Suppressor macrophage treated with lipopolysaccharide for 4 hours (primary cell): ENCODE measurements at regions not wholly inside any gene's neighbourhood (a gene's known extent, or its start where the extent isn't known, plus 50 kb on each side); places are given as distances from the start of the nearest gene placed in this dataset.

ENCODE experiments used
- DNase-seq: peaks from one replicate; pipeline ENCODE4 v3.0.0-alpha.2; 2020

DNA sequence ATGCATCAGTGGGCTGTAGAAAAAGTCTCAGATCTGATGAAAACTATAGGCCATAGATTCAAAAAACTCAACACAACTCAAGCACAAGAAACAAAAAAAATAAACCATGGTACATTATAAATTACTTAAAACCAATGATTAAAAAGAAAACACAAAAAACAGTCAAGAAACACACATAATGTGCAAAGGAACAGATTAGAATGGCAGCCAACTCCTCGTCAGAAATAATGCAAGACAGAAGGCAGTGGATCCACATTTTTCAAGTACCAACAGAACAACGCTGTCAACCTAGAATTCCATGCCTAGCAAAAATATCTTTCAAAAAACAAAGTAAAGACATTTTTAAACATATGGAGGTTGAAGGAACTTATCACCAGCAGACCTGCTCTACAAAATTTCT is 69.7 kb downstream of the PSMB1 start:
- no peak for DNase-seq

GRCh38 chr6:170480050-170480692 is 72.9 kb downstream of the PSMB1 start:
- no peak for DNase-seq

DNA sequence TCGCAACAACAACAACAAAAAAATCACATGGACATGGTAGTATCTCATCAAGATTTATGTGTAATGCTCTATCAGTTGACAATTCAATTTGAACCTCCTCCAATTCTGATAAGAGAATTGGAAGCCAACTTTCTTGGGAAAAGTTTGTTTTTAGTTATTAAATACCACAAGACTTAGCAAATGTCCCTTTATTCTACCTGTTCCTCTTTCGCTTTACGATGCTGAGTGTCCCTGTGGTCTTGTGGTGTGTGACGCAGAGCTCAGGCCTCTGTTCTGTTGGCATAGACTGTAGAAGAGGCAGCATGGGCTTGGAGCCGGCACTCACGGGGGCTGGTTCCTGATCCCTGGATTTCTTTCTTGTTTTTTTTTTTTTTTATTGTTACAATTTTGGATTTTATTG is 76.7 kb downstream of the PSMB1 start:
- DNase-seq, result peak; percentile 79

- DNase-seq, result no peak
Observed at GRCh38 chr6:170475118-170475517, 78.0 kb downstream of the PSMB1 start.

DNA sequence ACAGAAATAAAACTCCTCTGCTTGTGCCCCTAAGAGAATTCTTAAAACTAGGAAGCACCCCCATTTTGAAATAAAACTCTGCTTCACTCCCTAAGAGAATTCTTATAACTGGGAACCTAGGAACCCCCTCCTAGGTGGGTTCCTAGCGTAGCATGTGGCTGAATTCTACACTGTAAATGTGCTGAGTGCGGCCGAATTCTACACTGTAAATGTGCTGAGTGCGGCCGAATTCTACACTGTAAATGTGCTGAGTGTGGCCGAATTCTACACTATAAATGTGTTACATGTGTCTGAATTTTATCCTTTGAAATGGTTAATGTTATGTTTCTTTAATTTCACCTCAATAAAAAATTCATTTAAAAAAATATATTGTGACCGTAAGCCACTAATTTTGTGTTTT is 79.3 kb downstream of the PSMB1 start:
- DNase-seq, result no peak

- no peak for DNase-seq
Observed at GRCh38 chr6:170473301-170473717, 79.8 kb downstream of the PSMB1 start.

- DNase-seq, result no peak
Observed at GRCh38 chr6:170471491-170471890, 81.6 kb downstream of the PSMB1 start.

DNA sequence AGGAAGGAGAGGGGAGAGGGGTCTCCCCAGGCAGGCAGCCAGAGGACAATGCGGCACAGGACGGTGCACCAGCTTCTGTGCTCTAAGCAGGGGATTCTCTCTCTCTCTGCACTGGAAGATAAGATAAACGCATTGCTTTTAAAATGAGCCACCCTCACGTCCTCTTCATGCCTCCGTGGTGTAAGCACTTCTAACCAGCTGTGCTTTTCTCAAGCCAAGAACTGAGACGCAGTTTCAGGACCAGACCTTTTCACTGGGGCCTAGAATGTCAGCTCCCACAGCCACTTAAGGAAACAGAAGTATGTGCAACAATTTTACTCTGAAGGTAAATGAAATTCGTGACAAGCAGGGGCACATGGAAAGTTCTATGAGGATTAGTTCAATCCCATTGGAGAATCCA is 82.4 kb downstream of the PSMB1 start:
- DNase-seq, result no peak

- no peak for DNase-seq
Observed at GRCh38 chr6:170464524-170464979, 88.6 kb downstream of the PSMB1 start.

DNA sequence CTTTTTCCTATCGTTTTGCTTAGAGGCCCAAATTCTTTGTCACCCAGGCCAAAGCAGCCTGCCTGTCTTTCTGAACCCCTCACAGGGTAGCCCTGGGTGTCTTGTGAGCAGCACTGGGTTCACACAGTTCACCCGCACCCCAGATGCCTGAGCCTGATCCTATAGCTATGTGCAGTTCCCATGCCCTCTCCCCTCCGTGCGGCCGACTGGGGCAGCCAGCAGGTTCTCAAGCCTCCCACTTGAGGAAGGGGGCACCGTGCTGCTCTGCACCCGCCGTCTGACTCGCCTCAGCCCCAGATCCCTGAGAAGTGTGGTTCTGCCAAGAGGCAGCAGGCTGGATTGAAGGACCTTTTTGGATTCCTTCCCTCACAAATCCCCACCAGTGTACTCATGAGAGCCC is 89.0 kb downstream of the PSMB1 start:
- no peak for DNase-seq

DNA sequence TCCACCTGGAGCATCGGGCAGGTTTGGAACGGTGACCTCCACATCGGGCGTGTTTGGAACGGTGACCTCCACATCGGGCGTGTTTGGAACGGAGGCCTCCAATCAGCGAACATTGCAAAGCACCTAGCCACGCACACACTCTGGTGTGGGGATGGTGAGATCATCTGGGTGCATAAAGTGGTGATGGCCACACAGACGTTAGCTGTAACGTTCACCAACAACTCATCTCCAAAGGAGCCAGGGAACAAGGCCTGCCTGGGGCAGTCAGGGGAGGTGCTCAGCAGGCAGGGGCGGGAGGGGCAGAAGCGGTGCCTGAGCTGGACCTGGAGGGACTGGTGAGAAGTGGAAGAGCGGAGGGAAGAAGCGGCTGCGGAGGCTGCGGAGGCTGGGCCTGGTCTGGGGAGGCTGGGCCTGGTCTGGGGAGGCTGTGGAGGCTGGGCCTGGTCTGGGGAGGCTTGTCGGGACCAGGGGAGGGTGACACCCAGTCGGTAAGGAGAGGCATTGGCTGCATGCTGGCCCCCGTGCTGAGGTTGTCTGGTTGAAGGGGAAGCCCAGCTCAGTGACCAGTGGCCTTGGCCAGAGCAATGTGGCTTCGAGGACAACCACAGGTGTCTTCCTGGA is 89.9 kb downstream of the PSMB1 start:
- DNase-seq, result no peak

DNA sequence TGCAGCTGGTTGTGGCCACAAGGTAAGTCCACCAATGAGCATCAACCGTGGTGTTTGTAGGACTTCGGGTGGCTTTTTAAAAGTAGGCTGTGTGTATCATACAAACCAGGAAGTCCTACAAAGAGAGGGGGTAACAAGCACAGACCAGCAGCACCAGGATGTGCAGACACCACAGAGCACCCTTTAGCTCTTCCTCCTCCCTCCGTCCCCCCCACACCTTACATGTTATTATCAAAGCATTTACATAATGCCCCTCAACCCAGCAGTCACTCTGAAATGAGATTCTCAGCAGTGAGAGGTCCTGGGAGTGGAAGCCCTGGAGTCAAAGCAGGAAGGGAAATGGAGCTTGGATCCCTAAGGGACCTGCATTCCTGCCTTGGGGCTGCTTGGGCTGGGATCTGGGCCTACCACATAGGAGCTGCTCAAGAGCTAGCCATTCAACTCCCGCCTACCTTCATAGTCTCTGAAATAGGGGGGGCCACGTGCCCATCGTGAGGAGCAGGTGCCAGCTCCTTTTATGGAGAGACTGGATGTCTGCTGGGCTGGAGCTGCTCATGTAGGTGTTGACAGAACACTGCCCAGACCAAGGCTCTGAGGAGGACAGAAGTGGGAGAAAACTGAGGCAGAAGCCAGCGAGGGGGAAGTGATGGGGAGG is 90.6 kb downstream of the PSMB1 start:
- no peak for DNase-seq

GRCh38 chr6:170461556-170462365 is 91.3 kb downstream of the PSMB1 start:
- DNase-seq, result no peak

- no peak for DNase-seq
Observed at GRCh38 chr6:170461111-170461510, 92.0 kb downstream of the PSMB1 start.

DNA sequence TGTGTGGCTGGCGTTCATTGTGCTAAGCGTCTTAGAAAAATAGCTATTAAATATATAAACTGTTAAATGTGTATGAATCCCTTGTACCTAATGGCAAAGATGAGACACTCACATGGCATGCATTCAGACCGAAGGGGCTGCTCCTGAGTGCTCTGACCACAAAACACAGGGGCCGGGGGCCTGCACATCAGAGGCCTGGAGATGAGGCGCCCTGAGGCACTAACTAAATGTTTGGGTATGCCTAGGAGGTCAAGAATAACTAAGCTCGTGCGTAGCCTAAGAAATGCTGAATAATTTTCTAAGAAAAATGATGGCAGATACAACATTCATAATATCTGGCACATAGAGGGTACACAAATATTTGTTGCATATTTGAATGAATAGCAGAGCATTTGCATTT is 92.5 kb downstream of the PSMB1 start:
- no peak for DNase-seq

GRCh38 chr6:170459451-170459850 is 93.7 kb downstream of the PSMB1 start:
- peak; percentile 83 for DNase-seq

DNA sequence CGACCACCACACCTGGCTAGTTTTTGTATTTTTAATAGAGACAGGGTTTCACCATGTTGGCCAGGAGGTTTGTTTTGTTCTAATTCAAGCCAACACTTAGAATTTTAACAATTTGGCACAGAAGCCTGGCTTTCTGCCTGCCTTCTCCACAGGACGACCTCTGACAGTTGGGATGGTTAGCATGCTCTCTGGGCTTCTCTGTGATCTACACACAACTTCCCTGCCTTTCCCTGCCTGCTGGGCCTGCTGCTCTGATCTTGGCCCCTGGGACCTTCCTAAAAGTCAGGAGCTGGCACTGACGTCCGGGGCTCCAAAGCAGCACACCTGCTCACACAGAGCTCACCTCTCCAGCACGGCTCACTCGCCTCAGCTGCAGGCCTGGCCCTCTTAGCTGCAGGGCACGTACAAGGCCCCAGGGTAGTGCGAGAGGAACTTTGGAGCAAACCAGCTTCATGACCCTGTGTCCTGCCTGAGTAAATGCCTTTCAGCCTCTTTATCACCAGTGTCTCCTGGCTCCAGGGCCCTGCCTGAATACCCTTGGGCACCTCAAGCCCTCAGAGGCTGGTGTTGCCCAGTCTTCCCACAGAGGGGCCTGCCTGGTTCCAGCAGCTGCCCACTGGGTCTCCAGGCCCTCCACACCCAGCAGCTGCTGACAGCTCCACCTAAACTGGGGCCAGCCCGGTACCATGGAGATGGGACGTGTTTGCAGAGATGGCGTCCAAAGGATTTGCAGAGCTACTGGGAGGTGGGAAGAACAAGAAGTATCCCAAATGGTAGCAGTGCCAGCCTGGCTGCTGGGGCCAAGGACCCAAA is 96.0 kb downstream of the PSMB1 start:
- DNase-seq, result no peak
